ENCODE measurements at regions not wholly inside any gene's neighbourhood (a gene's known extent, or its start where the extent isn't known, plus 50 kb on each side); places are given as distances from the start of the nearest gene placed in this dataset.
"Not testable (repeated sequence)": the region's sequence is repeated elsewhere in the genome, so short reads cannot be mapped to it uniquely, and the experiment has no call there.

- no peak for DNase-seq
Observed at GRCh38 chr1:73033640-73034039, 751.3 kb upstream of the NEGR1 start.

DNA sequence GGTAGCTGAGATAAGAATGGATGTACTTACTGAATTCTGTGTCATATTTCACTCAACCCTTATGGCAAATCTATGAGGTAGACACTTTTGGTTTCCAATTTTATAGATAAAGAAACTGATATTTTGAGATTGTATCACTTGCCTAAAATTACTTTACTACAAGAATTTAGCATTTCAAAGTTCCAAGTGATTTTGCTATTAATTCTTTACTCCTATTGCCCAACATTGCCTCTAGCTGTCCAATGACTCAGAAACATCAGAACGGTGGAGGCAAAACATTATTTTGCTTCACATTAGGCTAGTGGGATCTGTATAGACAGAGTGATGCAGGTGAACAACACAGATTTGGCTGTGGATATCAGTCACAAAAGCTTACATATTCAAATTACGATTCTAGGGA, 747.2 kb upstream of the NEGR1 start:
- DNase-seq = no peak

DNA sequence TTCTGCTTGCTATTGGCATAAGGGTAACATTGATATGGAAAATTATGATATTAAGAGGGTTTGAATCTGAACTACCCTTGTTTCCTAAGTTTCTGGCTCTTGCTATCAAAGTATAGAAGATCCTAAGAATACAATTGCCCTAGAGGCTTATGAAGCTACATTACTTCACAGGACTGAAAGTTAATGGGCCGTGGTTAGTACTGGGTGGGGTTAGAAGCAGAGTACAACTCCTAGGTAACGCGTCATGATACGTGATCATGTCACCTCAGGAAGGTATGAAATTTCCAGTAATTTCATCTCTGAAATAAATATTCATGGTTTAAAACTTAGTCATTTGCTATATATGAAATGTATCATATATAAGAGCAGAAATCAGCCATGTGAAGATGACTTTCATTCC, 743.8 kb upstream of the NEGR1 start:
- DNase-seq = no peak

GRCh38 chr1:73009938-73010337, 727.6 kb upstream of the NEGR1 start:
- no peak for DNase-seq

- DNase-seq = no peak
Observed at GRCh38 chr1:73009311-73009710, 727.0 kb upstream of the NEGR1 start.

DNA sequence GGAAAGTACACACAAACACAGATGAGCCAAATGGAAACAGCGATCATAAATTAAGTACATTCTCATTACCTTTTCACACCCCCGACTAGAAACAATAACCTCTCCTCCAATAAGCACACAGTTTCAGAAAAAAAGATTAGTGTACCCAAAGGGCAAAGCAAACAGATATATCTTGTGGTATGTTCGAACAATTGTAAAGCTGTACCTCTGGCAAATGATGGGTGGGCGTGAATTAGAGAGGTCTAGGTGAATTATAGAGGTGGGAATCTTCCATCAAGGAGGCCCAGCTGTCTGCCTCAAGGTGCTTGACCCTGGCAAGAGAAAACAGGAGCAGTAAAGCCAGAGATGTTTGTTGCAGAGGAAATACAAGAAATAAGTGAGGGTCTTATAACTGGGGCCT, 715.3 kb upstream of the NEGR1 start:
- DNase-seq = no peak

GRCh38 chr1:72997041-72997440, 714.7 kb upstream of the NEGR1 start:
- DNase-seq = no peak

- DNase-seq = not testable (repeated sequence)
Observed at GRCh38 chr1:72987871-72988270, 705.5 kb upstream of the NEGR1 start.

DNA sequence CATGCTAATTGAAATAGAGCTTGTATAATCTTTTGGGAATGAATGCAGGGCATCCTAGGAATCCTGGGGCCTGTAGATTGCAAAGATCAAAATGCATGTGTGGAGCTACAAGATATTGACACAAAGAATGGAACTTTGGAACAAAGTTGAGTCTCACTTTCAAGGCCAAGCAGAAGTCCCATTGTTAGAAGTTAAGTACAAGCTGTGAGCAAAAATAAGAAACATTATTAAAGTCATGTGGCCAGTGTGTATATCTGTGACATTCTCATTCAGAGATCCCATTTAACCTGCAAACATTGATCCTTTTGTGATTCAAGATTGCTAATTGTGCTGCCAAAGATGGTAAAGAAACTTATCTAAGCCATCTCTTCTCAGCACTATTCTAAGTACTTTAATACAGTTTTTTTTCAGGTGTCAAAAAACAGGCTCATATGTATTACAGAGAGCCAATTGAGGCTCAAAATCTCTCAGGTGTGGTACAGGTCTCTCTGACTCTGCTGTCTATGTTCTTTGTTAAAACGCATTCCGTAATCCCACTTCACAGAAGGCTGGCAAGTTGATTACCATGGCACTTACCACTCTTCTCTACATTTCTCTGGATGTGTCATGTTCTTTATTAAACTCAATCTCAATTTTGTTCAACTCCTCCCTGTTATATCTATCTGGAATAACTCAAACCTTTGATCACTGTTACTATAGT, 704.4 kb upstream of the NEGR1 start:
- no peak for DNase-seq

DNA sequence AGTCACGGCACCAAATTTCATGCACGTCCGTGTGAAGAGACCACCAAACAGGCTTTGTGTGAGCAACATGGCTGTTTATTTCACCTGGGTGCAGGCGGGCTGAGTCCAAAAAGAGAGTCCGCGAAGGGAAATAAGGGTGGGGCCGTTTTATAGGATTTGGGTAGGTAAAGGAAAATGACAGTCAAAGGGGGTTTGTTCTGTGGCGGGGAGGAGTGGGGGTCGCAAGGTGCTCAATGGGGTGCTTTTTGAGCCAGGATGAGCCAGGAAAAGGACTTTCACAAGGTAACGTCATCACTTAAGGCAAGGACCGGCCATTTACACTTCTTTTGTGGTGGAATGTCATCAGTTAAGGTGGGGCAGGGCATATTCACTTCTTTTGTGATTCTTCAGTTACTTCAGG, 702.7 kb upstream of the NEGR1 start:
- DNase-seq = not testable (repeated sequence)

DNA sequence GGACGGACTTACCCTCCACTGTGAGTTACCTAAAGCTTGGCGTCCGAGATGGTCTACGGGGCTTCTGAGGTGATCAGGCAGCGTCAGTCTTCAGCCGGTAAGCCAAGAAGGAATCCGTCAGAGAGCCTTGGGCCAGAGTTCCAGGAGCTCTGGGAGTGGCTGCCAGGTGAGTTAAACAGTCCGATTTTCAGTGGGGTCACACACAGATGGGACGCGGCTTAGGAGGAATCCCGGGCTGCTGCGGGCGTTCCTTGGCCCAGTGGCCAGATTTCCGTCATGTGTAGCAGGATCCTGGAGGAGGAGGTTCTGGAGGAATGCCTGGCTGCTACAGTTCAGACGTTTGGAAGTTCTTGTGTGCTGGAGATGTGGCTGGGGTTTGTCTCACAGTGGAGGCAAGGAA, 700.7 kb upstream of the NEGR1 start:
- not testable (repeated sequence) for DNase-seq

DNA sequence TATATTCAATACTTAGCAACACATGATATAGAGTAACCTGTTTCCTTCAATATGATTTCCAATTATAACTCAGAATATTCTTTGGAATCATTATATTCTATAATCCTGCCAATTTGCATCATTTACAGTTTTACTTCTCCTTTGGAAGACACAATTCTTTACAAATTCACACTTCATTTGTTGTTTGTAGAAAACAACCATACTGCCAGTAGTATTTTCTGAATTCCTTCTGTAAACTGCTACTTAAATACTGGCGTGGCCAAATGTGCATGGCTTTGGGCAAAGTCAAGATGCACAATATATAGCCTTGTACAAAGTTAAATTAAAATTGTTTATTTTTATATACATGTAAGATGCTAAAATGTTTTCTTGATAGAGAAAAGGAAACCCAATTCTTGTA, 687.1 kb upstream of the NEGR1 start:
- no peak for DNase-seq

- no peak for DNase-seq
Observed at GRCh38 chr1:72954943-72955342, 672.6 kb upstream of the NEGR1 start.

DNA sequence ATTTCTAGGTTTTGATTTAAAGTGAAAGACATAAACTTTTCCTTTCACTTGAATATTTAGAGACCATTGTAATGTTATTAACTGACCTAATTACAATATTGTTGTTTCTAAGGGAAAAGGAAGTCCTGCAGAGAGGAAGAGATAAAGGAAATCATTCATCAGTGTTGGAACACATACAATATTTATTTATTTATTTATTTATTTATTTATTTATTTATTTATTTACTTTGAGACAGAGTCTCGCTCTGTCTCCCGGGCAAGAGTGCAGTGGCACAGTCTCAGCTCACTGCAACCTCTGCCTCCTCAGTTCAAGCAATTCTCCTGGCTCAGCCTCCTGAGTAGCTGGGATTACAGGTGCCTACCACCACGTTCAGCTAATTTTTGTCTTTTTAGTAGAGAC, 668.6 kb upstream of the NEGR1 start:
- DNase-seq = not testable (repeated sequence)

DNA sequence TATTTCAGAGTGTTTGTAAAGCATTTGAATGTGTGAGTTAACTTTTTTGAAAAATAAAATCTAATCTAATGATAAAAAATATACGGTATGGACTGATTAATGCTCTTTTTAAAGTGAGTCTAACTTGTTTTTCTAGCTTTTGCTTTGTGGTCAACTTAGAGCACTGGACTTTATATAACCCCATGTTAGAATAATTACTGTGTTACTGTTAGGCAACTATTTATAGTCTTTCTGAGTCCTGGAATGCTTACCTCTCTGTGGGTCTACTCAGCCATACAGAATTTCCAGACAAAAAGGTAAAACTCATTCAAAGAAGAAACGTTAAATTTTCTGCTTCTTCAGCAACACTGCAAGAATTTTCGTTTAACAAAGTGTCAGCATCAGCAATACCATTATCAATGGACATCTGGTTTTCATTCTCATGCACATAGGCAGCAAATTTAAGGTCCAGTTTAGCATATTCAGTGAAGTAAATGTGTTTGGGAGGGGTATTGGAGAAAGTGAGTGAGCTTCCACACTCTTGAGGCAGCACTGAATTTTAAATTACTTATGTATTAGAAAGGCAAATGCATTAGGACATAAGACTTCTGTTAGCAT, 664.7 kb upstream of the NEGR1 start:
- no peak for DNase-seq

- no peak for DNase-seq
Observed at GRCh38 chr1:72942008-72942407, 659.7 kb upstream of the NEGR1 start.

- DNase-seq = no peak
Observed at GRCh38 chr1:72938408-72938807, 656.1 kb upstream of the NEGR1 start.

DNA sequence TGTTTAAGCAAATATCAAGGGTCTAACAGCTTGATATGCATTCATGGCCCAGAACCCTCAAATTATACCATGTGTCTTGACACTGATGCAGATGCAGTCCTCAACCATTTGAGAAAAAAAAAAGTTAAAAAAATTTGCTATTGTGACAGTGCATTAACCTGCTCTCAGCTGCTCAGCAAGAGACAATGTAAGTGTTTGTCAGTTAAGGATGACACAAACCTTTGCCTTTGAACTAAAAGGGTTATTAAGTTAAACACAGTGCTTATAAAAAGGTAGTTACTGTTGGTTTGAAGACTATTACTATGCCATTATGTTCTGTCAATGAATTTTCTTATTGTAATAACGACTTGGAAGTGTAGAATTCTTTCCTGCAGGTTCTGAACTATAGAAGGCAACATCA, 655.6 kb upstream of the NEGR1 start:
- no peak for DNase-seq

- no peak for DNase-seq
Observed at GRCh38 chr1:72936942-72937341, 654.6 kb upstream of the NEGR1 start.

GRCh38 chr1:72936151-72936740, 653.9 kb upstream of the NEGR1 start:
- DNase-seq = no peak

DNA sequence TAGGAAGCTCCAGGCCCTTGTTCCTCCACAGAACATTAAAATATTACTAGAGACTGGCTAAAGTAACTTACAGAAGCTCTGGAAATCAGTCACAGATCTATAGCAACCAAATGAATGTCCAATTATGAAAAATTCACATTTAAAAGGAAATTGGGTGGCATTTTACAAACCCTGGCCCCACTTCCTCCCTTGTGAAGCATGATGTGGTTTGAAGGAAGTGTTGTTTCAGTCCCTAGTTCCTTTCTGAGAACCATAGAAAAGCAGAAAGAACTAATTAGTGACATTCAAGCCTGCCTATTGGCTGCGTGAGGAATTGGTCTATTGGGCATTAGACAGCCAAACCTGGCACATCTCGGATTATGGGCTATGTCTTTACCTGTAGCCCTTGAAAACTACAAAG, 649.7 kb upstream of the NEGR1 start:
- no peak for DNase-seq

DNA sequence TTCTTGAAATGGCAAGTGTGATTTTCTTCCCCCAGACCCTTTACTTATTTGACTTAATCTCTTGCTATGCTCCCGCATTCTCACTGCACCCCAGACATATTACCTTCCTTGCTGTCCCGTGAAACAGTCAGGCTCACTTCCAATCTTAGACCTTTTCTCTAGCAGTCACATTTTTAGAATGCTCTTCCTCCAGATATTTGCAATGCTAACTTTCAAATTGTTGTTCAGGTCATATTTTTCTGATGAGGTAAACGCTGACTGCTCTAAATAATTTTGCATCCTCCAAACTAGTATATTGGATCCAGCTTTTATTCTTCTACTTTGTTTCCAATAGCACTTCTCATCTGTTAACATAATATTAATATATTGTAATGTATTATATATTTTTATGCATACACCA, 648.2 kb upstream of the NEGR1 start:
- no peak for DNase-seq

- no peak for DNase-seq
Observed at GRCh38 chr1:72918940-72919339, 636.6 kb upstream of the NEGR1 start.

DNA sequence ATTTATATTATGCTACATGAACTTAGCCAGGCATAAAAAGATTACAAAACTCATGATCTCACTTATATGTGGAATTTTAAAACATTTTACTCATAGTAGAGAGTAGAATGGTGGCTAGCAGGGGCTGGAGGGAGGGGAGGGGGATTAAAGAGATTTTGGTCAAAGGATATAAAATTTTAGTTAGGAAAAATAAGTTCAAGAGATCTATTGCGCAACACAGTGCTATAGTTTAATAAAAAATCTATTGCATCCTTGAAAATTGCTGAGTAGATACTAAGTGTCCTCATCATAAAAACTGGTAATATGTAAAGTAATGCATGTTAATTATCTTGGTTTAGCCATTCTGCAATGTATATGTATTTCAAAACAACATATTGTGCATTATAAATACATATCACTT, 635.6 kb upstream of the NEGR1 start:
- DNase-seq = no peak

GRCh38 chr1:72915581-72915980, 633.2 kb upstream of the NEGR1 start:
- no peak for DNase-seq

Measured in activated effector memory CD4-positive, alpha-beta T cell treated with anti-CD3 and anti-CD28 coated beads, Interleukin-2, amount 50 U/mL, for 16 hours (primary cell).